ENCODE measurements at regions not wholly inside any gene's neighbourhood (a gene's known extent, or its start where the extent isn't known, plus 50 kb on each side); places are given as distances from the start of the nearest gene placed in this dataset.

GRCh38 chr21:25304611-25305010 is 302.7 kb downstream of the MRPL39 start:
- TF ChIP-seq GATA2 (IDR thresholded peaks at IDR 0.05; ENCODE audit: low read depth, low read length) (no peak), GATA3 (IDR thresholded peaks at IDR 0.05; ENCODE audit: low read depth, low read length) (no peak)
